ENCODE measurements at regions not wholly inside any gene's neighbourhood (a gene's known extent, or its start where the extent isn't known, plus 50 kb on each side); places are given as distances from the start of the nearest gene placed in this dataset.

- intact Hi-C loops (cut with micrococcal nuclease), result no loop called here
- Mint-ChIP-seq H3K4me1 (ENCODE audit: low read depth) (no peaks in the 10 kb centered on the region), H3K27ac (no peak overlapping the region), H3K9me3 (peaks cover 11% of the 10 kb centered on the region), H3K36me3 (ENCODE audit: low read depth) (no peaks in the 10 kb centered on the region), H3K4me3 (no peak overlapping the region), H3K27me3 (no peaks in the 10 kb centered on the region)
Measured at GRCh38 chr4:125505621-125506020, 190.9 kb downstream of the FAT4 start.

GRCh38 chr4:125507141-125507540, 192.4 kb downstream of the FAT4 start:
- Mint-ChIP-seq H3K4me1 (ENCODE audit: low read depth) (no peaks in the 10 kb centered on the region), H3K36me3 (ENCODE audit: low read depth) (no peaks in the 10 kb centered on the region), H3K27ac (no peak overlapping the region), H3K4me3 (no peak overlapping the region), H3K9me3 (peaks cover 10% of the 10 kb centered on the region), H3K27me3 (no peaks in the 10 kb centered on the region)
- intact Hi-C loops (cut with micrococcal nuclease), result no loop called here

- intact Hi-C loops (cut with micrococcal nuclease), result no loop called here
Measured at GRCh38 chr4:125511715-125512114, 197.0 kb downstream of the FAT4 start.

GRCh38 chr4:125515016-125515415, 200.3 kb downstream of the FAT4 start:
- no peaks in the 10 kb centered on the region for H3K27me3 Mint-ChIP-seq
- H3K4me3 Mint-ChIP-seq, result no peak overlapping the region
- no peaks in the 10 kb centered on the region for H3K4me1 Mint-ChIP-seq (ENCODE audit: low read depth)
- intact Hi-C loops (cut with micrococcal nuclease), result no loop called here
- H3K9me3 Mint-ChIP-seq, result peaks cover 31% of the 10 kb centered on the region
- H3K27ac Mint-ChIP-seq, result no peak overlapping the region
- no peaks in the 10 kb centered on the region for H3K36me3 Mint-ChIP-seq (ENCODE audit: low read depth)

More at GRCh38 chr4:125511715-125512114, 197.0 kb downstream of the FAT4 start:
- H3K27me3 Mint-ChIP-seq, result no peaks in the 10 kb centered on the region
- no peak overlapping the region for H3K4me3 Mint-ChIP-seq
- H3K27ac Mint-ChIP-seq, result no peak overlapping the region
- no peaks in the 10 kb centered on the region for H3K36me3 Mint-ChIP-seq (ENCODE audit: low read depth)
- no peaks in the 10 kb centered on the region for H3K4me1 Mint-ChIP-seq (ENCODE audit: low read depth)
- peaks cover 30% of the 10 kb centered on the region for H3K9me3 Mint-ChIP-seq

- Mint-ChIP-seq H3K4me3 (no peak overlapping the region), H3K27me3 (no peaks in the 10 kb centered on the region), H3K4me1 (ENCODE audit: low read depth) (no peaks in the 10 kb centered on the region), H3K9me3 (peaks cover 21% of the 10 kb centered on the region), H3K36me3 (ENCODE audit: low read depth) (no peaks in the 10 kb centered on the region), H3K27ac (no peak overlapping the region)
- intact Hi-C loops (cut with micrococcal nuclease), result no loop called here
Measured at GRCh38 chr4:125517831-125518230, 203.1 kb downstream of the FAT4 start.

- no peak overlapping the region for H3K27ac Mint-ChIP-seq
- H3K36me3 Mint-ChIP-seq (ENCODE audit: low read depth), result no peaks in the 10 kb centered on the region
- no peaks in the 10 kb centered on the region for H3K27me3 Mint-ChIP-seq
- intact Hi-C loops (cut with micrococcal nuclease), result no loop called here
- H3K4me1 Mint-ChIP-seq (ENCODE audit: low read depth), result no peaks in the 10 kb centered on the region
- H3K9me3 Mint-ChIP-seq, result peaks cover 21% of the 10 kb centered on the region
- H3K4me3 Mint-ChIP-seq, result no peak overlapping the region
Measured at GRCh38 chr4:125518281-125518680, 203.5 kb downstream of the FAT4 start.

GRCh38 chr4:125519371-125520146, 204.8 kb downstream of the FAT4 start:
- H3K4me1 Mint-ChIP-seq (ENCODE audit: low read depth), result no peaks in the 10 kb centered on the region
- peaks cover 20% of the 10 kb centered on the region for H3K9me3 Mint-ChIP-seq
- no peak overlapping the region for H3K27ac Mint-ChIP-seq
- no peaks in the 10 kb centered on the region for H3K27me3 Mint-ChIP-seq
- intact Hi-C loops (cut with micrococcal nuclease), result no loop called here
- no peaks in the 10 kb centered on the region for H3K36me3 Mint-ChIP-seq (ENCODE audit: low read depth)
- no peak overlapping the region for H3K4me3 Mint-ChIP-seq

GRCh38 chr4:125520258-125520990, 205.7 kb downstream of the FAT4 start:
- Mint-ChIP-seq H3K27ac (no peak overlapping the region), H3K36me3 (ENCODE audit: low read depth) (no peaks in the 10 kb centered on the region), H3K4me1 (ENCODE audit: low read depth) (no peaks in the 10 kb centered on the region), H3K4me3 (no peak overlapping the region), H3K27me3 (no peaks in the 10 kb centered on the region), H3K9me3 (peaks cover 22% of the 10 kb centered on the region)
- intact Hi-C loops (cut with micrococcal nuclease), result no loop called here

GRCh38 chr4:125522588-125522987, 207.8 kb downstream of the FAT4 start:
- H3K4me1 Mint-ChIP-seq (ENCODE audit: low read depth), result no peaks in the 10 kb centered on the region
- no peak overlapping the region for H3K4me3 Mint-ChIP-seq
- no peaks in the 10 kb centered on the region for H3K27me3 Mint-ChIP-seq
- H3K9me3 Mint-ChIP-seq, result peaks cover 13% of the 10 kb centered on the region
- intact Hi-C loops (cut with micrococcal nuclease), result no loop called here
- H3K27ac Mint-ChIP-seq, result no peak overlapping the region
- H3K36me3 Mint-ChIP-seq (ENCODE audit: low read depth), result no peaks in the 10 kb centered on the region

GRCh38 chr4:125522992-125523391, 208.2 kb downstream of the FAT4 start:
- Mint-ChIP-seq H3K36me3 (ENCODE audit: low read depth) (no peaks in the 10 kb centered on the region), H3K4me3 (no peak overlapping the region), H3K4me1 (ENCODE audit: low read depth) (no peaks in the 10 kb centered on the region), H3K9me3 (peaks cover 13% of the 10 kb centered on the region), H3K27me3 (no peaks in the 10 kb centered on the region), H3K27ac (no peak overlapping the region)
- intact Hi-C loops (cut with micrococcal nuclease), result no loop called here

- Mint-ChIP-seq H3K27me3 (no peaks in the 10 kb centered on the region), H3K27ac (no peak overlapping the region), H3K36me3 (ENCODE audit: low read depth) (no peaks in the 10 kb centered on the region), H3K4me3 (no peak overlapping the region), H3K9me3 (peaks cover 13% of the 10 kb centered on the region), H3K4me1 (ENCODE audit: low read depth) (no peaks in the 10 kb centered on the region)
- intact Hi-C loops (cut with micrococcal nuclease), result no loop called here
Measured at GRCh38 chr4:125526420-125526819, 211.7 kb downstream of the FAT4 start.

GRCh38 chr4:125527681-125528080, 212.9 kb downstream of the FAT4 start:
- no peak overlapping the region for H3K27ac Mint-ChIP-seq
- peaks cover 13% of the 10 kb centered on the region for H3K9me3 Mint-ChIP-seq
- intact Hi-C loops (cut with micrococcal nuclease), result no loop called here
- H3K36me3 Mint-ChIP-seq (ENCODE audit: low read depth), result no peaks in the 10 kb centered on the region
- no peak overlapping the region for H3K4me3 Mint-ChIP-seq
- no peaks in the 10 kb centered on the region for H3K27me3 Mint-ChIP-seq
- no peaks in the 10 kb centered on the region for H3K4me1 Mint-ChIP-seq (ENCODE audit: low read depth)

GRCh38 chr4:125529071-125529470, 214.3 kb downstream of the FAT4 start:
- no peaks in the 10 kb centered on the region for H3K4me1 Mint-ChIP-seq (ENCODE audit: low read depth)
- H3K36me3 Mint-ChIP-seq (ENCODE audit: low read depth), result no peaks in the 10 kb centered on the region
- H3K9me3 Mint-ChIP-seq, result peaks cover 19% of the 10 kb centered on the region
- H3K27me3 Mint-ChIP-seq, result no peaks in the 10 kb centered on the region
- H3K27ac Mint-ChIP-seq, result no peak overlapping the region
- intact Hi-C loops (cut with micrococcal nuclease), result no loop called here
- H3K4me3 Mint-ChIP-seq, result no peak overlapping the region

GRCh38 chr4:125538670-125539069, 223.9 kb downstream of the FAT4 start:
- Mint-ChIP-seq H3K27me3 (no peaks in the 10 kb centered on the region), H3K4me3 (no peak overlapping the region), H3K4me1 (ENCODE audit: low read depth) (no peaks in the 10 kb centered on the region), H3K9me3 (peaks cover 43% of the 10 kb centered on the region), H3K36me3 (ENCODE audit: low read depth) (no peaks in the 10 kb centered on the region), H3K27ac (no peak overlapping the region)
- intact Hi-C loops (cut with micrococcal nuclease), result no loop called here

All from dendritic cell treated with granulocyte-macrophage colony-stimulating factor and Interleukin-4, amounts not matched to agents 40 ng/mL and 50 ng/mL, for 4 days (primary cell).